Spleen (tissue), 7 donors: ENCODE measurements at regions not wholly inside any gene's neighbourhood (a gene's known extent, or its start where the extent isn't known, plus 50 kb on each side); places are given as distances from the start of the nearest gene placed in this dataset.

ENCODE experiments used
- POLR2A ChIP-seq, 3 donors: fragments of 450-650 bp; IDR thresholded peaks; one replicate each; pipeline ENCODE4 v1.5.1; 2017; ENCODE audit warnings: antibody characterized with exemption in 3 of 3, mild to moderate bottlenecking in 1 of 3
- POLR2AphosphoS5 ChIP-seq, 3 donors: sonication (generic); formaldehyde crosslinking; IDR thresholded peaks; one replicate each; pipeline ENCODE4 v1.5.1; 2017; ENCODE audit warnings: antibody characterized with exemption in 3 of 3
- TF ChIP-seq, protein P1 (sequence below), 11 experiments: fragments of 200-600 bp in 7 of 11; fragments of 450-650 bp in 4 of 11; sonication (generic) in 4 of 11; IDR thresholded peaks in 8 of 11; conservative IDR thresholded peaks in 3 of 11; 1 replicate in 7 of 11; 2 replicates in 4 of 11; pipeline versions ENCODE4 v1.4.0 to v1.8.0; 2016 to 2021; ENCODE audit warnings: antibody characterized with exemption in 11 of 11, inconsistent platforms in 4 of 11, mild to moderate bottlenecking in 1 of 11
- donor health status: DM: no; HTN: no; CAD: no; lungs with moderate emphysema.
- donor health status: DM: no; HTN: no; CAD: no.
- donor health status: DM: no; HTN: no; CAD: no.

DNA sequence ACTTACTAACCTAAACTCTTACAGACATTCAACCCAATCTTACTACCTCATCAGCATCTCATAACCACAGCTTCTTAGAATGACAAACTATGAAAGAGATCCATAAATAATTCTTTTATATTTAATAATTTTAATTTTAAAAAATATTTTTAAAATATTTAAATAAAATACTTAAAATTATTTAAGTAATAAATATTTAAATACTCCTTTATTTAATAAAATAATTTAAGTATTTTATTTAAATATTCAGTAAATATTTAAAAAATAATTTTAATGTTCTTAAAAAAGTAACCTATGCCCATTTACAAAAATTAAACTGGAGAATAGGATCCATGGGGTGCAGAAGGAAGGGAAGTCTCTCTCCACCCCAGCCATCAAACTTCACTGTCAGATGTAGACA, 627.3 kb upstream of the MGMT start:
- TF ChIP-seq, protein P1, sequence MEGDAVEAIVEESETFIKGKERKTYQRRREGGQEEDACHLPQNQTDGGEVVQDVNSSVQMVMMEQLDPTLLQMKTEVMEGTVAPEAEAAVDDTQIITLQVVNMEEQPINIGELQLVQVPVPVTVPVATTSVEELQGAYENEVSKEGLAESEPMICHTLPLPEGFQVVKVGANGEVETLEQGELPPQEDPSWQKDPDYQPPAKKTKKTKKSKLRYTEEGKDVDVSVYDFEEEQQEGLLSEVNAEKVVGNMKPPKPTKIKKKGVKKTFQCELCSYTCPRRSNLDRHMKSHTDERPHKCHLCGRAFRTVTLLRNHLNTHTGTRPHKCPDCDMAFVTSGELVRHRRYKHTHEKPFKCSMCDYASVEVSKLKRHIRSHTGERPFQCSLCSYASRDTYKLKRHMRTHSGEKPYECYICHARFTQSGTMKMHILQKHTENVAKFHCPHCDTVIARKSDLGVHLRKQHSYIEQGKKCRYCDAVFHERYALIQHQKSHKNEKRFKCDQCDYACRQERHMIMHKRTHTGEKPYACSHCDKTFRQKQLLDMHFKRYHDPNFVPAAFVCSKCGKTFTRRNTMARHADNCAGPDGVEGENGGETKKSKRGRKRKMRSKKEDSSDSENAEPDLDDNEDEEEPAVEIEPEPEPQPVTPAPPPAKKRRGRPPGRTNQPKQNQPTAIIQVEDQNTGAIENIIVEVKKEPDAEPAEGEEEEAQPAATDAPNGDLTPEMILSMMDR (IDR thresholded peaks at IDR 0.05 in 8 of 11, conservative IDR thresholded peaks at IDR 0.05 in 3 of 11) = no peak
- no peak for TF ChIP-seq POLR2AphosphoS5 (IDR thresholded peaks at IDR 0.05)
- TF ChIP-seq POLR2A (IDR thresholded peaks at IDR 0.05) = no peak
